CD4-positive, alpha-beta T cell (primary cell): ENCODE measurements at regions not wholly inside any gene's neighbourhood (a gene's known extent, or its start where the extent isn't known, plus 50 kb on each side); places are given as distances from the start of the nearest gene placed in this dataset.

Source experiments
- ATAC-seq: fragments of 200-7000 bp; cut with Tn5 transposase; one replicate; pipeline ENCODE4 v1.10.0; 2022; ENCODE audit warnings: mild to moderate bottlenecking; ENCODE audit not compliant: poor library complexity
- CTCF ChIA-PET: fragments of 350-600 bp; sonication (Branson Sonifier 250); formaldehyde crosslinking; loops from one replicate; lab custom pipeline; 2021; ENCODE audit warnings: antibody characterized with exemption, inconsistent platforms; lab: Charles Lee
- POLR2A ChIA-PET: fragments of 350-600 bp; sonication (Branson Sonifier 250); formaldehyde crosslinking; loops from one replicate; lab custom pipeline; 2021; ENCODE audit warnings: antibody characterized with exemption, inconsistent platforms; lab: Charles Lee
- DNase-seq, 14 experiments: peaks; one replicate each; pipeline ENCODE4 v3.0.0-alpha.2; 2013 to 2020; ENCODE audit warnings: mixed read lengths in 2 of 14
- H3K27ac ChIP-seq, 2 donors: one replicate each; pipeline versions ENCODE4 v1.5.1 to v1.7.0; 2013; ENCODE audit warnings: low read length in 2 of 2, low read depth in 1 of 2, mild to moderate bottlenecking in 1 of 2
- H3K27me3 ChIP-seq, 2 experiments: 1 replicate in 1 of 2; 2 replicates in 1 of 2; pipeline versions ENCODE4 v1.6.1 to v1.7.0; 2013; ENCODE audit warnings: low read length in 2 of 2, control low read depth in 1 of 2, mild to moderate bottlenecking in 1 of 2, moderate library complexity in 1 of 2; ENCODE audit not compliant: insufficient read depth in 2 of 2, control insufficient read depth in 1 of 2
- H3K36me3 ChIP-seq: one replicate; pipeline ENCODE4 v1.6.1; 2013; ENCODE audit warnings: low read length, control low read depth; ENCODE audit not compliant: insufficient read depth
- H3K4me1 ChIP-seq: one replicate; pipeline ENCODE4 v1.6.1; 2013; ENCODE audit warnings: low read length, control low read depth; ENCODE audit not compliant: insufficient read depth
- H3K4me3 ChIP-seq: one replicate; pipeline ENCODE4 v1.5.1; 2013; ENCODE audit warnings: mild to moderate bottlenecking, low read length, moderate library complexity
- H3K9me3 ChIP-seq, 2 experiments: 1 replicate in 1 of 2; 2 replicates in 1 of 2; pipeline versions ENCODE4 v1.6.1 to v1.7.0; 2013; ENCODE audit warnings: low read length in 2 of 2, mild to moderate bottlenecking in 2 of 2, control low read depth in 1 of 2, moderate library complexity in 1 of 2; ENCODE audit not compliant: control insufficient read depth in 1 of 2, insufficient read depth in 1 of 2
- H3K27ac Mint-ChIP-seq: one replicate; pipeline ENCODE4 v1.8.0; 2020; ENCODE audit warnings: mixed read lengths
- H3K27me3 Mint-ChIP-seq: one replicate; pipeline ENCODE4 v1.8.0; 2021; ENCODE audit warnings: mixed read lengths
- H3K36me3 Mint-ChIP-seq: one replicate; pipeline ENCODE4 v1.8.0; 2021; ENCODE audit warnings: low read depth, mixed read lengths
- H3K4me1 Mint-ChIP-seq: one replicate; pipeline ENCODE4 v1.8.0; 2021; ENCODE audit warnings: low read depth, mixed read lengths
- H3K4me3 Mint-ChIP-seq: one replicate; pipeline ENCODE4 v1.8.0; 2020; ENCODE audit warnings: mild to moderate bottlenecking, mixed read lengths
- H3K9me3 Mint-ChIP-seq: one replicate; pipeline ENCODE4 v1.8.0; 2020; ENCODE audit warnings: mixed read lengths
- intact Hi-C, 2 experiments: fragments of 100-400 bp; cut with DNase I in 1 of 2; cut with micrococcal nuclease in 1 of 2; formaldehyde crosslinking; loops; one replicate each; pipeline versions ENCODE4 v1.15.1 to v1.9.0; 2023 to 2025; cut with DNase I, micrococcal nuclease
- TF ChIP-seq, protein P1 (sequence below): fragments of 200-600 bp; IDR thresholded peaks from one replicate; pipeline ENCODE4 v1.8.0; 2022; ENCODE audit warnings: antibody characterized with exemption, mild to moderate bottlenecking

GRCh38 chr10:31594347-31594873 lies 275.4 kb downstream of the ZEB1 start:
- H3K9me3 Mint-ChIP-seq = peaks cover 12% of the 10 kb centered on the region
- H3K4me3 ChIP-seq = no peak overlapping the region
- no peaks in the 10 kb centered on the region for H3K4me1 Mint-ChIP-seq
- ChIA-PET POLR2A (no interaction called here), CTCF (interaction anchor here (1.4 kb wide), 1 partner anchor 176 kb away, joined by 3 read pairs; no protein-coding TSS in a partner anchor)
- H3K27me3 Mint-ChIP-seq = peaks cover 21% of the 10 kb centered on the region
- H3K9me3 ChIP-seq = peaks cover 4 to 15% of the 10 kb centered on the region in 2 experiments
- intact Hi-C loops = no loop called here
- no peaks in the 10 kb centered on the region for H3K36me3 ChIP-seq
- H3K27me3 ChIP-seq = peaks cover 0 to 11% of the 10 kb centered on the region in 2 experiments
- H3K27ac ChIP-seq = no peak overlapping the region
- DNase-seq (no peak), ATAC-seq (no peak)
- H3K27ac Mint-ChIP-seq = no peak overlapping the region
- no peak overlapping the region for H3K4me3 Mint-ChIP-seq
- no peaks in the 10 kb centered on the region for H3K36me3 Mint-ChIP-seq
- no peaks in the 10 kb centered on the region for H3K4me1 ChIP-seq
- TF ChIP-seq, protein P1, sequence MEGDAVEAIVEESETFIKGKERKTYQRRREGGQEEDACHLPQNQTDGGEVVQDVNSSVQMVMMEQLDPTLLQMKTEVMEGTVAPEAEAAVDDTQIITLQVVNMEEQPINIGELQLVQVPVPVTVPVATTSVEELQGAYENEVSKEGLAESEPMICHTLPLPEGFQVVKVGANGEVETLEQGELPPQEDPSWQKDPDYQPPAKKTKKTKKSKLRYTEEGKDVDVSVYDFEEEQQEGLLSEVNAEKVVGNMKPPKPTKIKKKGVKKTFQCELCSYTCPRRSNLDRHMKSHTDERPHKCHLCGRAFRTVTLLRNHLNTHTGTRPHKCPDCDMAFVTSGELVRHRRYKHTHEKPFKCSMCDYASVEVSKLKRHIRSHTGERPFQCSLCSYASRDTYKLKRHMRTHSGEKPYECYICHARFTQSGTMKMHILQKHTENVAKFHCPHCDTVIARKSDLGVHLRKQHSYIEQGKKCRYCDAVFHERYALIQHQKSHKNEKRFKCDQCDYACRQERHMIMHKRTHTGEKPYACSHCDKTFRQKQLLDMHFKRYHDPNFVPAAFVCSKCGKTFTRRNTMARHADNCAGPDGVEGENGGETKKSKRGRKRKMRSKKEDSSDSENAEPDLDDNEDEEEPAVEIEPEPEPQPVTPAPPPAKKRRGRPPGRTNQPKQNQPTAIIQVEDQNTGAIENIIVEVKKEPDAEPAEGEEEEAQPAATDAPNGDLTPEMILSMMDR = no peak

- Mint-ChIP-seq H3K4me1 (no peaks in the 10 kb centered on the region), H3K27me3 (peaks cover 24% of the 10 kb centered on the region), H3K27ac (no peak overlapping the region), H3K9me3 (peaks cover 12% of the 10 kb centered on the region), H3K4me3 (no peak overlapping the region), H3K36me3 (no peaks in the 10 kb centered on the region)
- H3K4me3 ChIP-seq = no peak overlapping the region
- H3K27me3 ChIP-seq = peaks cover 0 to 17% of the 10 kb centered on the region in 2 experiments
- ChIA-PET POLR2A (no interaction called here), CTCF (interaction anchor here (1.4 kb wide), 1 partner anchor 177 kb away, joined by 3 read pairs; no protein-coding TSS in a partner anchor)
- H3K36me3 ChIP-seq = no peaks in the 10 kb centered on the region
- DNase-seq (no peak), ATAC-seq (no peak)
- no peaks in the 10 kb centered on the region for H3K4me1 ChIP-seq
- intact Hi-C loops = no loop called here
- peaks cover 4 to 15% of the 10 kb centered on the region in 2 experiments for H3K9me3 ChIP-seq
- TF ChIP-seq, protein P1 = no peak
- H3K27ac ChIP-seq = no peak overlapping the region
Observed at GRCh38 chr10:31593124-31593523, 274.1 kb downstream of the ZEB1 start.

DNA sequence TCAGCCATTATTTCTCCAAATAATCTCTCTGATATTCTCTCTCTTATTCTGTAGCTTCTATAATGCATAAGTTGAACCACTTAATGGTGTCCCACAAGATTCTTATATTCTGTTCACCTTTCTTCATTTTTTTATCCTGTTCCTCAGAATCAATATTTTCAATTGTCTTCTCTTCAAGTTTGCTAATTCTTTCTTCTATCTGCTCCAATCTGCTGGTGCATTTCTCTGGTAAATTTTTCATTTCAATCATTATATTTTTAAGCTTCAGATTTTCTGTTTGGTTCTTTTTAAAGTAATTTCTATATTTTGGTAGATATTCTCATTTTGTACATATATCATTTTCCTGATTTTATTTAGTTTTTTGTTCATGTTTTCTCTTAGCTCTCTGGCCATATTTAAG lies 272.6 kb downstream of the ZEB1 start:
- no peaks in the 10 kb centered on the region for H3K36me3 Mint-ChIP-seq

More for the DNA sequence above, 272.6 kb downstream of the ZEB1 start:
- Histone ChIP-seq H3K4me1 (no peaks in the 10 kb centered on the region), H3K27ac (no peak overlapping the region), H3K36me3 (no peaks in the 10 kb centered on the region), H3K9me3 (peaks cover 12 to 15% of the 10 kb centered on the region in 2 experiments), H3K27me3 (peaks cover 5 to 27% of the 10 kb centered on the region in 2 experiments), H3K4me3 (no peak overlapping the region)
- no peak overlapping the region for H3K27ac Mint-ChIP-seq
- H3K9me3 Mint-ChIP-seq = peaks cover 12% of the 10 kb centered on the region
- H3K27me3 Mint-ChIP-seq = peaks cover 34% of the 10 kb centered on the region
- no peak overlapping the region for H3K4me3 Mint-ChIP-seq
- ATAC-seq (no peak), DNase-seq (no peak)
- CTCF ChIA-PET = interaction anchor here (0.9 to 1.2 kb wide), 2 partner anchors 17 to 179 kb away, joined by 3 read pairs; no protein-coding TSS in a partner anchor
- POLR2A ChIA-PET = interaction anchor here (0.6 kb wide), 1 partner anchor 1667 kb away, joined by 3 read pairs; no protein-coding TSS in a partner anchor
- H3K4me1 Mint-ChIP-seq = peaks cover 5% of the 10 kb centered on the region
- intact Hi-C loops = no loop called here
- TF ChIP-seq, protein P1 = no peak
